C4-2B (cell line): ENCODE measurements at regions not wholly inside any gene's neighbourhood (a gene's known extent, or its start where the extent isn't known, plus 50 kb on each side); places are given as distances from the start of the nearest gene placed in this dataset.

Source experiments
- ZFX ChIP-seq: fragments of 450-650 bp; IDR thresholded peaks from 2 replicates; pipeline ENCODE4 v1.6.1; 2017
- TF ChIP-seq, protein P1 (sequence below): fragments of 450-650 bp; conservative IDR thresholded peaks from 2 replicates; pipeline ENCODE4 v1.5.1; 2017; ENCODE audit warnings: mild to moderate bottlenecking

GRCh38 chr4:17356926-17357325 is 155.0 kb downstream of the QDPR start:
- TF ChIP-seq, protein P1, sequence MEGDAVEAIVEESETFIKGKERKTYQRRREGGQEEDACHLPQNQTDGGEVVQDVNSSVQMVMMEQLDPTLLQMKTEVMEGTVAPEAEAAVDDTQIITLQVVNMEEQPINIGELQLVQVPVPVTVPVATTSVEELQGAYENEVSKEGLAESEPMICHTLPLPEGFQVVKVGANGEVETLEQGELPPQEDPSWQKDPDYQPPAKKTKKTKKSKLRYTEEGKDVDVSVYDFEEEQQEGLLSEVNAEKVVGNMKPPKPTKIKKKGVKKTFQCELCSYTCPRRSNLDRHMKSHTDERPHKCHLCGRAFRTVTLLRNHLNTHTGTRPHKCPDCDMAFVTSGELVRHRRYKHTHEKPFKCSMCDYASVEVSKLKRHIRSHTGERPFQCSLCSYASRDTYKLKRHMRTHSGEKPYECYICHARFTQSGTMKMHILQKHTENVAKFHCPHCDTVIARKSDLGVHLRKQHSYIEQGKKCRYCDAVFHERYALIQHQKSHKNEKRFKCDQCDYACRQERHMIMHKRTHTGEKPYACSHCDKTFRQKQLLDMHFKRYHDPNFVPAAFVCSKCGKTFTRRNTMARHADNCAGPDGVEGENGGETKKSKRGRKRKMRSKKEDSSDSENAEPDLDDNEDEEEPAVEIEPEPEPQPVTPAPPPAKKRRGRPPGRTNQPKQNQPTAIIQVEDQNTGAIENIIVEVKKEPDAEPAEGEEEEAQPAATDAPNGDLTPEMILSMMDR: no peak
- TF ChIP-seq ZFX: no peak
